HUES64 (cell line): ENCODE measurements at regions not wholly inside any gene's neighbourhood (a gene's known extent, or its start where the extent isn't known, plus 50 kb on each side); places are given as distances from the start of the nearest gene placed in this dataset.

Experiments
- H3K27ac ChIP-seq: 2 replicates; pipeline ENCODE4 v1.7.0; 2013; ENCODE audit warnings: low read depth, low read length, inconsistent platforms
- H3K27me3 ChIP-seq: 2 replicates; pipeline ENCODE4 v1.6.1; 2013; ENCODE audit warnings: mild to moderate bottlenecking, low read length; ENCODE audit not compliant: insufficient read depth
- H3K36me3 ChIP-seq: 2 replicates; pipeline ENCODE4 v1.6.1; 2013; ENCODE audit warnings: mild to moderate bottlenecking, low read length; ENCODE audit not compliant: insufficient read depth
- H3K4me1 ChIP-seq: 2 replicates; pipeline ENCODE4 v1.6.1; 2013; ENCODE audit warnings: mild to moderate bottlenecking, low read length, moderate library complexity; ENCODE audit not compliant: insufficient read depth
- H3K4me3 ChIP-seq: 2 replicates; pipeline ENCODE4 v1.5.1; 2013; ENCODE audit warnings: mild to moderate bottlenecking, low read length, moderate library complexity
- H3K9ac ChIP-seq: 2 replicates; pipeline ENCODE4 v1.6.1; 2013; ENCODE audit warnings: mild to moderate bottlenecking, low read depth, low read length
- H3K9me3 ChIP-seq: 2 replicates; pipeline ENCODE4 v1.6.1; 2013; ENCODE audit warnings: low read depth, low read length; ENCODE audit not compliant: insufficient read depth
- WGBS: fragments of 150-250, 120-280 bp; methylation state at CpG from one replicate; pipeline ENCODE4 v1.1.7; 2013; ENCODE audit warnings: missing lambda C conversion rate; 5-methylcytosine and 5-hydroxymethylcytosine counted together

DNA sequence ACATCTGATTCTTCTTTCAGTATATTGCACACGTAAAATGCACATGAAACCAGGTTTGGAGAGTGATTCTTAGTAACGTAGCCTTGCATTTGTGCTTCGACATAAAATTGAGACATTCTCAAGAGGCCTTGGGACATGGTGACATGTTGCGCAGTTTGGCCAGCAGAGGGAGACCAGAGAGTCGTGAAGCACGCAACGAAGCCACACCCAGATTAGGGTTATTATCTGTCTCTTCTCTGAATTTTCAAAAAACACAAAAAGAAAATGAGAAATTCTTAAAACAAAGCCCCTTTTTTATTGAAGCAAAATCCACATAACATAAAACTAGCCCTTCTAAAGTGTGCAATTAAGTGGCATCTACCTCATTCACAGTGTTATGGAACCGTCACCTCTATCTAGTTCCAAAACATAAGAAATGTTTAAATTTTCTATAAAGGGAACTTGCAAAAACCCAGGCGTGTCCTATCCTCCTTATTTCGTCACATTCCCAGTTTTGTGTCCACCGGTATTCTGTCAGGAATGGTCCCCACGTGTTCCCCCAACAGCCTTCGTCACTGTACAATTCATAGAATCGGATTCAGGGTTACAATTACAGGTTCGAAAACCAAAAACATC lies 108.8 kb upstream of the ATF7IP start:
- 47% methylated on average over 15 of the region's 15 CpGs for WGBS
- H3K27ac ChIP-seq: peak overlapping the region; percentile 98
- peak overlapping the region; percentile 90 for H3K9ac ChIP-seq
- H3K36me3 ChIP-seq: no peaks in the 10 kb centered on the region
- no peaks in the 10 kb centered on the region for H3K27me3 ChIP-seq
- H3K9me3 ChIP-seq: peaks cover 4% of the 10 kb centered on the region; the same call in 1 of the 2 replicates
- H3K4me1 ChIP-seq: peaks cover 42% of the 10 kb centered on the region
- H3K4me3 ChIP-seq: peak overlapping the region; percentile 14; the same call in 1 of the 2 replicates

DNA sequence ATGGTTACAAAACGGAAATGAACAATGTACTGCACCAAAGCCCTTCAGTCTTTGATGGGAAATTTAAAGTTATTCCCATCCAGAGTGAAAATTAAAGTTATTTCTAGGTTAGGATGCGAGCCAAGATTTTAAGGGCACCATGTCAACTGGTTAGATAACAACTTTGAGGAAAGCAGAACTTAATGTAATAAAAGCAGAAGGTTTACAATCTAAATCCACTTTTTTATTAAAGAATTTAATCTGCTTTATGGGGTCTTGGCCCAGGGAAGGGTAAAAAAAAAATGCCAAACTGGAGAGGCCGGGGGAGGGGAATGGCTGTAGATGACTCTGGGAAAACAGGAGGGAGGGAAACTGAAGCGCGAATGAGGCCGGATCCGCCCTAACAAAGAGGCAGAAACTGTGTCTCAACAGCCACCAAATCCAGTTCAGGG lies 108.2 kb upstream of the ATF7IP start:
- Histone ChIP-seq H3K4me1 (peaks cover 45% of the 10 kb centered on the region), H3K4me3 (peak overlapping the region; percentile 14; the same call in 1 of the 2 replicates), H3K9ac (peak overlapping the region; percentile 90), H3K27me3 (no peaks in the 10 kb centered on the region), H3K27ac (peak overlapping the region; percentile 98), H3K9me3 (peaks cover 4% of the 10 kb centered on the region; the same call in 1 of the 2 replicates), H3K36me3 (no peaks in the 10 kb centered on the region)
- WGBS: 28% methylated on average over 7 of the region's 7 CpGs

DNA sequence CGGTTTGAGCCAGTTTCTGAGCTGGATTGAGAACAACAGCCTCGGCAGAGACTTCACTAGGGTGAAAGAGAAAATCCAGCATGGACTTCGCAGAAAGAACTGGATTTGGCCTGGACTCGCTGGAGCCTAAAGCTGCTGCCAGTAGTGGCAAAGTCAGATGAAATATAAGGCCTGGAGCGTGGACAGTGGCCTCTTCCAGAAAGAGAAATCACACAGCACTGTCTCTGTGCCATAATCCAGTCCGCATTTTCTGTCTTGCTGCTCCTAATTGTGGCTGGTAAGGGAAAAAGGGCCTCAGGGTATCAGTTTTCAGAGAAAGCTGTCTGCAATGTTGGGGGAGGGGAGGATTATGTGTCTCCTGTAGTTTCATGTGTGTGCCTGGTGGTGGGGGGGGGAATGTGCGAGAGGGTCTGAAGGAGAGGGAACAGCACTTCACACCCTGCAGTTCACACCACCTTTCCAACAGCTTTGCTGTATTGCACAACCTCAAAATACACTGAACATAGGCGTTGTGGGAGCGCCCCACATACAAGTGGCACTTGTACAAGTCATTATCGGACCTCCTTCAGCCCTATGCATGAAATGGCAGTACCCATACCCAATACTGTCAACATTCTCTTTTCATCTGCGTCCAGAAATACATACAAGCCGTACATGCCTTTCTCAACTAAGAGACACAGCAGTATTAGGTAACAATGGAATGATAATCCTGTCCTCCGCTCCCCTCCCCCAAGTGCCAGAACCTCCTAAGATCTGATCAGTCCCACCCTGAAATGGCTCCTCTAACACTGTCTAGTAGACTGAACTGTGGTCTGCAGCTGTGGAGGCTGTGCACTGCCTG lies 107.5 kb upstream of the ATF7IP start:
- Histone ChIP-seq H3K36me3 (no peaks in the 10 kb centered on the region), H3K4me1 (peaks cover 45% of the 10 kb centered on the region), H3K4me3 (peak overlapping the region; percentile 15; the same call in 1 of the 2 replicates), H3K27ac (peak overlapping the region; percentile 98), H3K27me3 (no peaks in the 10 kb centered on the region), H3K9me3 (peaks cover 4% of the 10 kb centered on the region; the same call in 1 of the 2 replicates), H3K9ac (peak overlapping the region; percentile 90)
- WGBS: 40% methylated on average over 12 of the region's 13 CpGs

GRCh38 chr12:14258575-14258940 lies 106.9 kb upstream of the ATF7IP start:
- H3K27me3 ChIP-seq: no peaks in the 10 kb centered on the region
- H3K4me3 ChIP-seq: no peak overlapping the region
- H3K36me3 ChIP-seq: no peaks in the 10 kb centered on the region
- peaks cover 4% of the 10 kb centered on the region; the same call in 1 of the 2 replicates for H3K9me3 ChIP-seq
- H3K27ac ChIP-seq: peak overlapping the region; percentile 98
- peaks cover 45% of the 10 kb centered on the region for H3K4me1 ChIP-seq
- 90% methylated on average over 4 of the region's 4 CpGs for WGBS
- peak overlapping the region; percentile 90 for H3K9ac ChIP-seq

DNA sequence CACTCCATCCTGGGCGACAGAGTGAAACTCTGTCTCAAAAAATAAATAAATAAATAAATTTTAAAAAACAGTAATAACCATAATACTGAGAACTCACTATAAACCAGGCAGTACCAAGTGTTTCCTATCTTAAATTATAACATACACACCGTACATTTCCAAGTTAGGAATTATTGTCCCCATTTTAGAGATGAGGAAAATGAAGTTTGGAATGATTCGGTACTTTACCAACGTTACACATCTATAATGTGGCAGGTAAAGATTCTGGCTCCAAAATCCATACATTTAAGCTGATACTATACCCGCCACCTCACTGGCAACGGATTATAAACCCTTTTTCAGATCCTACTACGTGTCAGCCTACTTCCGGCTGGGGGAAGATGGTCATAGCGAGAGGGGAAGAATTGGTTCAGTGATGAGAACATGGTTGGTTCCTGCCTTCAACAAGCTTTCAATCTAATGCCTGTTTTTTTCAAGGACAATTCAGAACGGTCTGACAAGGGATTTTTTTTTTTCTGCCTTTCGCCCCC lies 105.9 kb upstream of the ATF7IP start:
- Histone ChIP-seq H3K4me1 (peaks cover 45% of the 10 kb centered on the region), H3K4me3 (no peak overlapping the region), H3K27ac (peak overlapping the region; percentile 97), H3K9ac (peak overlapping the region; percentile 89; the same call in 1 of the 2 replicates), H3K36me3 (no peaks in the 10 kb centered on the region), H3K9me3 (peaks cover 14% of the 10 kb centered on the region), H3K27me3 (no peaks in the 10 kb centered on the region)
- 77% methylated on average over 9 of the region's 11 CpGs for WGBS

DNA sequence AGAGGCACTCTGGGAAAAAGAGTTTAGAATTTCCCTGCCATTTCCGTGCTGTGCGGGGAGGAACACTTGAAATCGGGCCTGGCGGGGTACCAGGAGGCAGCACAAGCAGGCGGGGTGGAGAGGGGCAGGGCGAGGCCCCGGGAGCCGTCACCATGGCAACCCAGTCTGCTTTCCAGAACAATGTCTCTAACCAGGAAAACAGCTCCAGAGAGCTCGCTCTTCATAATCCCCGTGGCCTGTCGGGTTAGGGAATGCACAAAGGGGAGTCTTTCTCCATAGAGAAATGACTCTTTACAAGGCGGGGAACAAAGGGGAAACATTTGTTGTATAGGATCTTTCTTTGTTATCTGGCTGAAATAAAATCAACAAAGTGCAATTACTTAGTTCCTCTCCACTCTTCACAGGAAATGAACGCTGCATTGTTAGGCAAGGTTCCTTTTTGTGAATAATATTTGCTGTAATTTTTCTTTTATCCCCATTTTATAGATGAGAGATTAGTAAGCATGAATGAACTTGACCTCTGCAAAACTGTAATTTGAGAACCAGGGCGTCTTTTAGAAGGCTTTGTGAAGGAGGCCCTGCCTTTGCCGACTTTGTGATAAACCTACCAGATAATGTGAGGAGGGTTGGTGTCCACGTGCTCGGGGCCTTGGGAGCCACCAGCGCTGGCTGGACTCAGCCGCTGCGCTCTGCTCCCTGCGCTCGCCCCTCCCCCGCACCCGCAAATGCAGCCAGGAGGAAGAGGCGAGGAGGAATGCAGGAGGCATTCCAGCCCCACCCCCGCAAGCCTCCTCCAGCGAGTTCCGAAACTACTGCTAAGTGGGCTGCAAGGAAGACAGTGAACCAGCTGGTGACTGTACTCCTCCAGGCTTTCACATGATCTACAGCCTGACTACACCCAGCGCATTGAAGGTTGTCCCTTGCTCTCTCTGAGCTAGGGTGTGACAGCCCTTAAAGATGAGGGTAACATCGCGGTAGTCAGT lies 105.2 kb upstream of the ATF7IP start:
- peak overlapping the region; percentile 89 for H3K9ac ChIP-seq
- H3K27ac ChIP-seq: peak overlapping the region; percentile 97
- no peaks in the 10 kb centered on the region for H3K36me3 ChIP-seq
- H3K9me3 ChIP-seq: peaks cover 19% of the 10 kb centered on the region
- peak overlapping the region; percentile 35 for H3K4me3 ChIP-seq
- H3K4me1 ChIP-seq: peaks cover 45% of the 10 kb centered on the region
- no peaks in the 10 kb centered on the region for H3K27me3 ChIP-seq
- WGBS: 8% methylated on average over 30 of the region's 31 CpGs

DNA sequence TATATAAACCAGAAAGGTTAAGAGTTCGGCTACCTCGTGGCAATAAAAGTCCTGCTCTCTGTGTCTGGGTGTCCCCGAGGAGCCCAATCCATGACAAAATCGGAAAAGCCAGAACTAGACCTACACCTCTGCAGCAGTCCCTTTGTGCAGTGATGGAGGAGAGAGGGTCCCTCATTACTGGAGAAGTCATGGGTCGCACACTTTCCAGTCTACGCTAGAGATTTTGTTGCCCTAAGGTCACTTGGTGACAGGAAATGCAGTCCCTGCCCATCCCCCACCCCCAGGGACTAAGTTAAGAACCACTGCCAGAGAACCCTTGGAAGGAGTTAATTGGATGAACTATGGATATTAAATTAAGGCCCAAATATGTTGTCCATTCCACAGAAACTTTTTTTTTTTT lies 104.4 kb upstream of the ATF7IP start:
- 67% methylated on average over 6 of the region's 6 CpGs for WGBS
- no peaks in the 10 kb centered on the region for H3K36me3 ChIP-seq
- H3K27me3 ChIP-seq: no peaks in the 10 kb centered on the region
- H3K4me1 ChIP-seq: peaks cover 42% of the 10 kb centered on the region
- H3K9ac ChIP-seq: peak overlapping the region; percentile 89
- H3K4me3 ChIP-seq: peak overlapping the region; percentile 26; the same call in 1 of the 2 replicates
- H3K9me3 ChIP-seq: peaks cover 19% of the 10 kb centered on the region
- peak overlapping the region; percentile 97 for H3K27ac ChIP-seq

GRCh38 chr12:14261861-14262260 lies 103.6 kb upstream of the ATF7IP start:
- H3K9me3 ChIP-seq: peaks cover 19% of the 10 kb centered on the region
- WGBS: 98% methylated on average over 2 of the region's 2 CpGs

GRCh38 chr12:14262771-14263511 lies 102.5 kb upstream of the ATF7IP start:
- H3K9ac ChIP-seq: no peak overlapping the region
- H3K4me1 ChIP-seq: peaks cover 36% of the 10 kb centered on the region
- peaks cover 19% of the 10 kb centered on the region for H3K9me3 ChIP-seq
- no peaks in the 10 kb centered on the region for H3K36me3 ChIP-seq
- no peaks in the 10 kb centered on the region for H3K27me3 ChIP-seq
- WGBS: 97% methylated on average over 7 of the region's 7 CpGs
- no peak overlapping the region for H3K27ac ChIP-seq
- no peak overlapping the region for H3K4me3 ChIP-seq

More at GRCh38 chr12:14261861-14262260, 103.6 kb upstream of the ATF7IP start:
- H3K27me3 ChIP-seq: no peaks in the 10 kb centered on the region
- H3K36me3 ChIP-seq: no peaks in the 10 kb centered on the region
- H3K27ac ChIP-seq: no peak overlapping the region
- no peak overlapping the region for H3K9ac ChIP-seq
- no peak overlapping the region for H3K4me3 ChIP-seq
- peaks cover 34% of the 10 kb centered on the region for H3K4me1 ChIP-seq

- H3K4me1 ChIP-seq: peaks cover 34% of the 10 kb centered on the region
- WGBS: 90% methylated on average over 3 of the region's 3 CpGs
- no peaks in the 10 kb centered on the region for H3K36me3 ChIP-seq
- peaks cover 19% of the 10 kb centered on the region for H3K9me3 ChIP-seq
- no peak overlapping the region for H3K4me3 ChIP-seq
- no peak overlapping the region for H3K9ac ChIP-seq
- H3K27ac ChIP-seq: no peak overlapping the region
- no peaks in the 10 kb centered on the region for H3K27me3 ChIP-seq
Measured at GRCh38 chr12:14263742-14264141, 101.7 kb upstream of the ATF7IP start.
